Muscle of arm (tissue), 1 donor: ENCODE measurements at regions not wholly inside any gene's neighbourhood (a gene's known extent, or its start where the extent isn't known, plus 50 kb on each side); places are given as distances from the start of the nearest gene placed in this dataset.
"Not testable (repeated sequence)": the region's sequence is repeated elsewhere in the genome, so short reads cannot be mapped to it uniquely, and the experiment has no call there.

Experiments used
- DNase-seq: peaks from one replicate; pipeline ENCODE4 v3.0.0-alpha.2; 2013

- DNase-seq: no peak
These were observed 86.3 kb downstream of the NUS1 start for GRCh38 chr6:117761610-117762009.

GRCh38 chr6:117771403-117771802 lies 96.1 kb downstream of the NUS1 start:
- DNase-seq: no peak

GRCh38 chr6:117776441-117776840 lies 101.2 kb downstream of the NUS1 start:
- DNase-seq: no peak

- DNase-seq: no peak
These were observed 106.3 kb downstream of the NUS1 start for GRCh38 chr6:117781550-117781949.

- DNase-seq: no peak
These were observed 108.0 kb downstream of the NUS1 start for GRCh38 chr6:117783279-117783678.

- no peak for DNase-seq
These were observed 115.7 kb downstream of the NUS1 start for GRCh38 chr6:117791012-117791411.

GRCh38 chr6:117795234-117795633 lies 111.8 kb upstream of the SLC35F1 start:
- no peak for DNase-seq

GRCh38 chr6:117798819-117799218 lies 108.2 kb upstream of the SLC35F1 start:
- not testable (repeated sequence) for DNase-seq

GRCh38 chr6:117810269-117810668 lies 96.8 kb upstream of the SLC35F1 start:
- no peak for DNase-seq

- DNase-seq: no peak
These were observed 89.6 kb upstream of the SLC35F1 start for GRCh38 chr6:117817499-117817898.

GRCh38 chr6:117817992-117818391 lies 89.1 kb upstream of the SLC35F1 start:
- DNase-seq: no peak

- no peak for DNase-seq
These were observed 88.6 kb upstream of the SLC35F1 start for GRCh38 chr6:117818449-117818848.

- no peak for DNase-seq
These were observed 77.3 kb upstream of the SLC35F1 start for GRCh38 chr6:117829594-117830319.

- DNase-seq: no peak
These were observed 69.8 kb upstream of the SLC35F1 start for GRCh38 chr6:117837261-117837660.

- DNase-seq: peak; percentile 0
These were observed 66.5 kb upstream of the SLC35F1 start for GRCh38 chr6:117840541-117840983.

- no peak for DNase-seq
These were observed 59.2 kb upstream of the SLC35F1 start for GRCh38 chr6:117847912-117848311.

GRCh38 chr6:117849087-117849486 lies 58.0 kb upstream of the SLC35F1 start:
- no peak for DNase-seq
